ENCODE measurements at regions not wholly inside any gene's neighbourhood (a gene's known extent, or its start where the extent isn't known, plus 50 kb on each side); places are given as distances from the start of the nearest gene placed in this dataset.

DNA sequence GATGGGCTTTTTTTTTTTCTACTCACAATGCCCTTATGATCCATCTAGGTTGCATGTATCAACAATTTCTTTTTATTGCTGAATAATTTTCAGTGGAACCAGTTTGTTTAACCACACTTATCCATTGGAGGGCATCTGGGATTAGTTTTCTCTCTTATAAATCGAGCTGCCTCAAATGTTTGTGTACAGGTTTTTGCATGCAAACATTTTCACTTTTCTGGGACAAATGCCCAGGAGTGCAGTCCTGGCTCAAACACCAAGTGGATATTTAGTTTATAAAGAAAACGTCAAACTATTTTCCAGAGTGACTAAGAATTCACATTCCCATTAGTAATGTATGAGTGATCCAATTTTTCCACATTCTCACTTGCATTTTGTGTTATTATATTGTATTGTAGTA lies 313.4 kb downstream of the CXCL12 start:
- DNase-seq (ENCODE audit: low read depth) = peak; percentile 14
- H3K4me3 ChIP-seq (ENCODE audit: low read depth, low read length) = no peak overlapping the region

- no peak overlapping the region for H3K4me3 ChIP-seq (ENCODE audit: low read depth, low read length)
- no peak for DNase-seq (ENCODE audit: low read depth)
Measured at GRCh38 chr10:44070282-44070681, 314.6 kb downstream of the CXCL12 start.

DNA sequence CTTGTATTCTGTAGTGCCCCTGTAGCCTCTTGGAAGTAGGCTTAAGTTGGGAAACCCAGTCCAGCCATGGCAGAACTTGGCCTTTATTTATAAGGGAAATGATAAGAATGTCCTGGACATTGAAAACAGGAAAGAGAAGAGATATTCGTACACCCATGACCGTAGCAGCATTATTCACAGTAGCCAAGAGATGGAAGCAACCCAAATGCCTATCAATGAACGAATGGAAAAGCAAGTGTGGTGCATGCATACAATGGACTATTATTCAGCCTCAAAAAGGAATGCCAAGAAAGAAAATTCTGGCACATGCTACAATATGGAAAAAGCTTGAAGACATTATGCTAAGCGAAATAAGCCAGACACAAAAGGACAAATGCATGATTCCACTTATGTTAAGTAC lies 315.3 kb downstream of the CXCL12 start:
- DNase-seq (ENCODE audit: low read depth) = no peak
- H3K4me3 ChIP-seq (ENCODE audit: low read depth, low read length) = no peak overlapping the region

DNA sequence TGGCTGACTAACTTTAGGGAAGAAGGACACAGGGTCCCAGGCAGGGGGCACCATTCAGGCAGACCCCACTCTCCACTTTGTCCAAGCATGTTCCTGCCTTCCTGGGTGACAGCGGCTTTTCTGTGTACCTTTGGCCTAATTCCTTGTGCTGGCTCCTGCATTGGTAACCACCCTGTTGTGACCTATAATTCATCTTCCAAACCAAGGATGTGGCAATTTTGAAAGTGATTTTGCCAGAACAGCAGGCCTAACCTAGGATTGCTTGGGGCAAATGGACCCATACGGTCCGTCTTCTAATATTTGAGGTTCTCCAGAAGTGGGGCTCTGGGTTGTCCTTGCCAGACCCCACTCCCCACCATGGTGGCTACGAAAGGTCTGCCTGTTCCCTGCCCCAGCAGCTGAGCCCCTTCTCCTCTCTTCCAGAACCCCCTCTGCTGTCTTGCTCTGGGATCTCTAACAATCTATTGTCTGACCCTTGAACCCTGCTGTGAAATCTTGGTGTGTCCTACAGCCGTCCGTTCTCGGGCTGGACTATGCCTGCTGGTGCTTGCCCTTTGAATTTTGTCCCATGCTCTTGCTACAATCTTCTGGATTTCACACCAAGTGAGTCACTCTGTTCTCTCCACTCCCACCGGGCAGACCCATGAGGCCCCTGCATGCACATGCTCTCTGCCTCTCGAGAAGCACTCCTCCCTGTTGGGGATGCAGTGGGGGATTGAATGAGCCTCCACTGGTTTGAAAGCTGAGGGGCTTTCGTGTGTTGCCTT lies 316.0 kb downstream of the CXCL12 start:
- DNase-seq (ENCODE audit: low read depth) = peak; percentile 22
- H3K4me3 ChIP-seq (ENCODE audit: low read depth, low read length) = no peak overlapping the region

- no peak for DNase-seq (ENCODE audit: low read depth)
- H3K4me3 ChIP-seq (ENCODE audit: low read depth, low read length) = no peak overlapping the region
Measured at GRCh38 chr10:44067432-44067831, 317.5 kb downstream of the CXCL12 start.

DNA sequence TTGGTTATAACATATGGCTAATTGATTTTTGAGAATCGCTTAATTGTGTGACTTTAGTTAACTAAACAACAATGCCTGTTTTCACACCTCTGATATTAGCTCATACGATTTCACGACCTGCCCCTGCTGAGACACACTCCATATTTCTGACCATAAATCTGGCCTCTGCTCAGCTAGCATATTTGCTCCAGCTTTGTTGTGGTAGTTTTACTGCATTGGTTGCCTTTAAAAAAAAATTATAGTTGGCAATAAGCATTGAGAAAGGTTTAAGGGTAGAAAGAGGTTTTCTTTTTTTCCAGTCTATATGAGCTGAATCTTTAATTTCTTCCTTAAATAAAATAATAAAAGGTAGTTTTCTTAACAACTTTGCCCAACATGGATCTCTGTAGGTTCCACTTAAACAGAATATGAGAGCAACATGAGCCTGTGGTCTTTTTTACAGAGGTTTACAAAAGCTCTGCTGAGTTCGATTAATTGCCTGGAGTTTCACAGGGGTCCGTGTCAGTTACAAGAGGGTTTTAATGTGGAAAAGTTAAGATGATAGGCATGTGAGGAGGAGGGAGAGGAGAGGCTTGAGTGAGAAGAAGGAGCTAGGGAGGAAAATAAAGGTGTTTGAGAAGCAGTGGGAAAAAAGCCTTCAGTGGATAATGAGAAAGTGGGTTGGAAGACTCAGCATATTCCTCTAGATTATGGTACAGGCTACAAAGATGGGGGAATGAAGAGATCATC lies 318.2 kb downstream of the CXCL12 start:
- no peak for DNase-seq (ENCODE audit: low read depth)
- H3K4me3 ChIP-seq (ENCODE audit: low read depth, low read length) = no peak overlapping the region

DNA sequence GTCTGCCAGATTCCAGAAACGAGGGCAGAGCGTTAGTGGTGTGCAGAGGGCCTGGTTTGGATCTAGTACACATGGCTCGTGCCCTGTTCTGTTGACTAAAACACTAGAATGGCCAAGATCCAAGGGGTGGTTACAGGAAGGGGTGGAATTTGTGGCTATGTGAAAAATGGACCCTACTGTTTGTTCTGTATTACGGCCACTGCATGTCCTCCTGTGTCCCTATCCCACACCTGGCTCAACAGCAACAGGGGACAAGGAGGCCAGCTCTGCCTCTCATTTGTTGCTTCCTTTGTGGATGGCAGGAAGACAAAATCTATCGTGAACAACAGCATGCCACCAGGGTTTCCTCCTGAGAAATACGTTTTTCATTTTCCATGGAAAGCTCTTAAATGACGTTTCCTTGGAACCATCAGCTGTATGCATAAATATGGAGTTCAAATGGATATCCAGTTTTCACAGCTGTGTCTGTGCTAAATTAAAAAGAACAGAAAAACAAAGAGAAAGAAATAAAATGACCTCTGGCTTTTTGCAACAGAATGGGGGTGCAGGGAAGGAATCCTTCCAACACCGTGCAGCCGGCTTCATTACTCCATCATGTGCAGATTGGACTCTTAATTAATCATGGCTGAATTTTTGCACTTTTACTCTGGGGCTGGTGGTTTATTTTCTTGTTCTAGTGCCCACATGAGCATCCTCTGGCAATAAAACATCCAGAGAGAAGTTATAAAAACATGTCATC lies 318.9 kb downstream of the CXCL12 start:
- no peak overlapping the region for H3K4me3 ChIP-seq (ENCODE audit: low read depth, low read length)

DNA sequence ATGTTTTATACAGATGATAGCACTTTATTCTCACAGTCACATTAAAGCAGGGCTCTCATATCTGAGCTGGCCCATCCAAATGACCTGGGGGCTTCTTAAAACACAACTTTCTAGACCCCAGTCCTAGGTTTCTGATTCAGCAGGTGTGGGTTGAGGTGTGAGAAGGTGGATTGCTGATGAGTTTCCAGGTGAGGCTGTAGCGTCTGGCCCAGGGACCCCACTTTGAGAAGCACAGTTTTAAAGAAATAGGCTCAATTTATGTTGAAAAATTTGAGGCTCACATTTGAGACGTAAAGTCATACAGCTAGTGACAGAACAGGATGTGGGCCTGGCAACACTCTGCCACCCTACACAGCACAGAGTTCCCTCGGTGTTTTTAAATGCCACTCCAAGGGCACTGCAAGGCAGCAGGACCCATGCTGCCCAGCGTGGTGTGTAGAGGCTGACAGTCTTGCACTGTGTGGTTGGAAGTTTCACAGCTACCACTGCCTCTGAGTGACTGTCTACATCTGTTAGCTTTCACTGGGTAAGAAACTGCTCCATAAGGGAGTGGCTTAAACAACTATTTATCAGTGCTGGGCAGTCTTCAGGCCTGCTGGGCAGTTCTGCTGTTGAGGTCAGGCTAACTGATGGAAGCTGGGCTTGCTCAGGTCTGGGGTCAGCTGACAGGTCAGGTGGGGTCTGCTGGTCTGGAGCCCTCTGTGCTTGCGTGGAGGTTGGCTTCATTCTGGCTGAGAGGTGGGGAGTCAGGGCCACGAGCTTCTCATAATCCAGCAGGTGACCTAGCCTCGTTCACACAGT lies 319.7 kb downstream of the CXCL12 start:
- no peak overlapping the region for H3K4me3 ChIP-seq (ENCODE audit: low read depth, low read length)
- DNase-seq (ENCODE audit: low read depth) = no peak

More for the DNA sequence above, 318.9 kb downstream of the CXCL12 start:
- DNase-seq (ENCODE audit: low read depth) = no peak

DNA sequence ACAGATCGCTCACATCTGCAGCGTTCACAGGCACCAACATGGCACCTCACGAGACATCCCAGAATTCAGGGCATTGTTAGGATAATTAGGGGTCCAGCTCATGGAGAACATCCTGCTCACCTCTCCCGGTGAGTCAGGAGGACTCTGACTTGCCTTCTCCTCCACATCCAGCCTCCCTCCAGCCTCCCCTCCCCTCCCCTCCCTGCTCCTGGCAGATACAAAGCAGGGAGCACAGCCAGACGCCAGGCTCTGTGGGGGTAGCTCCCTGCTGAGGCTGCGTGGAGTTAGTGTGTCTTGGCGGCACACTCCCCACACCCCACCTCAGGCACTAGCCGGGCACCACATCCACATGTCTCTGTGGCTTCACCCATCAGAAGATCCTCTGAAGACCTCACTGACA lies 320.6 kb downstream of the CXCL12 start:
- no peak for DNase-seq (ENCODE audit: low read depth)
- no peak overlapping the region for H3K4me3 ChIP-seq (ENCODE audit: low read depth, low read length)

DNA sequence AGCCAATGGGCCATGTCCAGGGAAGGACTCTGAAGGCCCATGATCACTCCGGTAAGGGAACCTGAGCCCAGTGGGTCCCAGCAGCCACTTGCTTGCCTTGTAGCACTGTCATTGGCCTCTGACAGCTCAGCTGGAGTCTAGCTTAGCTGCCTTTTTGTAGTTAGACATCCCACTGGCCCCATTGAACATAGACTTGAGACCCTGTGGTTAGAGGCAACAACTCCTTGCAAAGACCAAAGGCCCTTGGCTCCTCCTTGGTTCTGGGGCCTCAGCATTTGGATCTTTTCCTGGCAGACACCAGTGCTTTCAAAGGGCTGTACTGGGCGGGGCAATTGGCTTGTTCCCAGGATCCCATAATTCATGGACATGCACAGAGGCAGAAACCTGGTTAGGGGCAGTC lies 321.2 kb downstream of the CXCL12 start:
- H3K4me3 ChIP-seq (ENCODE audit: low read depth, low read length) = no peak overlapping the region
- DNase-seq (ENCODE audit: low read depth) = no peak

DNA sequence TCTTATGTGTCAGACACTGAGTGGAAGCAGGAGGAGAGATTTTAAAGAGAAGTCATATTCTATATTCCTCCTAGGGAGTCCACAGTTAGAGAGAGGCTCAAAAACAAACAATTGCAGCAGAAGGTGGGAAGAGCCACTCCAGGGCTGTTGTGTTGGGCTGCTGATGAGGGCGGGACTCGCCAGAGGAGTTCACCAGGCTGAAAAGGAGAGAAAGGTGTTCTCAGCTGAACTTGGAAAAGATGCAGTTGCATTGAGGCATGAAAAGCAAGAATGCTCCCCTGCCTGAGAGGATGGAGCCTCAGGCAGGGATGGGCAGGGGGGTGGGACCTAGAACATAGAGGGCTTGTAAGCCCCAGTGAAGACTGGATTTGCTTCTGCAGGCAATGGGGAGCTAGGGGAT lies 324.2 kb downstream of the CXCL12 start:
- no peak overlapping the region for H3K4me3 ChIP-seq (ENCODE audit: low read depth, low read length)
- DNase-seq (ENCODE audit: low read depth) = no peak

GRCh38 chr10:44060221-44060620 lies 324.7 kb downstream of the CXCL12 start:
- no peak for DNase-seq (ENCODE audit: low read depth)
- H3K4me3 ChIP-seq (ENCODE audit: low read depth, low read length) = no peak overlapping the region

DNA sequence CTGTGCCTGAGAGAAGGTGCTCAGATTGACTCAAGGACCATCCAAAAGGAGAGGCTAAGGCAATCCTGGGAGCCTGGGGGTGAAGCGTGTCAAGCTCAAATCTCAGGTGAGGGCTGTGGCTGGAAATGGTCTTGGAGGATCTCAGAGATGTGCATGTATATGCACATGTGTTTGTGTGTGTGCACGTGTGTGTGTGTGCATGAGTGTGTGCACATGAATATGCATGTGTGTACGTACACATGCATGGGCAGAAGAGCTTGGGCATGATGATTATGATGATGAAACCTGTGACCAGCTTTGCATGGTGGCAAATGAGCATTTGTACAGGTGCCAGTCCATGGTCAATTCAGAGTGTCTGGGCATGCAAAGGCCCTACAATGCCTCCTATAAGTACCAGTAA lies 326.6 kb downstream of the CXCL12 start:
- no peak for DNase-seq (ENCODE audit: low read depth)
- no peak overlapping the region for H3K4me3 ChIP-seq (ENCODE audit: low read depth, low read length)

- DNase-seq (ENCODE audit: low read depth) = no peak
- H3K4me3 ChIP-seq (ENCODE audit: low read depth, low read length) = no peak overlapping the region
Measured at GRCh38 chr10:44056967-44057805, 327.7 kb downstream of the CXCL12 start.

- H3K4me3 ChIP-seq (ENCODE audit: low read depth, low read length) = no peak overlapping the region
- no peak for DNase-seq (ENCODE audit: low read depth)
Measured at GRCh38 chr10:44056206-44056605, 328.7 kb downstream of the CXCL12 start.

DNA sequence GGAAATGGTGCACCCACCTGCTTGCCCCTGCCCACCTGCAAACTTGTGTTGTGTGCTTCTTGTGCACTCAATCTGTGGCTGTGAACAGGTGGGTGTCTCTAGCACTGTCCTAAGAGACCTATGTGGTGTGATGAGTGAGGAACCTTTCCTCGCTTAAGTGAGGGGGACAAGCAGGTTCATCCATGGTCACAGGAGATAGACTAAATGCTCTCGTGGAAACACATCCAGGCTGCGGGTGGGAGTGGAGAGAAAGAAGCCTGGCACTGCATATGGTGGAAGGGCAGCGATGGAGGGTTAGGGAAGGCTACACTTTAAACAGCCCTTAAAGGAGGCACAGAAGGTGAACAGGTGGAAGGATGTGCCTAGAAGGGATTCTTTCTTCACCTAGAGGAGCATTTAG lies 330.9 kb downstream of the CXCL12 start:
- no peak for DNase-seq (ENCODE audit: low read depth)
- no peak overlapping the region for H3K4me3 ChIP-seq (ENCODE audit: low read depth, low read length)

DNA sequence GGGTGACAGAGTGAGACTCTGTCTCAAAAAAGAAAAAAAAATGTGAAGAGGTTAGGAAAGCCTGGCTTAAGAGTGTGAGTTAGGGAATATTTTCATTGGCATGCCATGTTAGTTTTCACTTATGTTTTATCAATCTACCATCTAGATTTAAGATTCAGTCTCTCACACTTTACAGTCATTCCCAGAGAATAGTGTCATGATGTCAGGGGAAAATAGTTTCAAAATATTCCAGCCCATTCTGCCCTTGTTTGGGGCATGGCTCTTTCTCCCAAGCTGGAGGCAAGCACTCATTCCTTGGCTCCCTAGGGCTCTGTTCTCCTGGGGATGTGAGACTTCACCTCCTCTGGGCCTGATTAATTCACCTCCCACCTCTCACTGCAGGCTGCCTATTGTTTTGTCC lies 331.5 kb downstream of the CXCL12 start:
- no peak for DNase-seq (ENCODE audit: low read depth)
- H3K4me3 ChIP-seq (ENCODE audit: low read depth, low read length) = no peak overlapping the region

DNA sequence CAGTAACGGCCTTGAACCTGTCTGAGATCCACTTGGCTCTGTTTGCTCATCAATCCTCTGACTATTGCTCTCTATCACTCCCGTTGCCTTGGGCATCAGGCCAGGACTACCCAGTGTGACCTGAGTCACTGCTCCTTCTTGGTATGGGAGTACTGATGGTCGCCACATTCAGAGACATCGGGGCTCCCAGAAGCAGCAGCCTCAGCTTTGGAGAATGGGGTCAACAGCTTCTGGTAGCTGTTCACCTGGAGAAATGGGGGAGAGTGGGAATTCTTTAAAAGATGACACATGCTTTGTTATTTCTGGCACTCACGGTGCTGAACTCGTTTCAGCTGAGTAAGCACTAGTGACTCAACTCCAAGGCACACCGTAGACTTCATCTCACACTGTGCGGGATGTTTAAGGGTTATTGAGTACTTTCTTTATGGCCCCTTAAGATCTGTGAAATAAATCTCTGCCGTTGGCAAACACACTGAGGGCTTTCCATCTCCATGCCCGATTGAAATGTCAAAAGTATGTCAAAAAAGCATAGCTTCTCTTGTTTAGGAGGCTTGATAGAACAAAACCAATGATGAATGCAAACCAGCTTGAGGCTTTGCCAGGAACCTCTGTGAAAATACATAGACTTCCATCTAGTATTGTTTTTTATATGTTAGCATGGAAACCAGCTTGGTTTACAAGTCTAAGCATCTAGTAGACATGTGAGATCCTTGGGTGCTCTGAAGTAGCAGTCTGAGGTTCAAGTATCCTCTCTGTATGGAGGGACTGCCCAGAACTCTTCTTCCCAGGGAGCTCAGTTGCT lies 333.1 kb downstream of the CXCL12 start:
- DNase-seq (ENCODE audit: low read depth) = peak; percentile 71
- no peak overlapping the region for H3K4me3 ChIP-seq (ENCODE audit: low read depth, low read length)

All from skeletal muscle cell (primary cell).